MG63 (cell line): ENCODE measurements at regions not wholly inside any gene's neighbourhood (a gene's known extent, or its start where the extent isn't known, plus 50 kb on each side); places are given as distances from the start of the nearest gene placed in this dataset.
A peak's percentile ranks its signal among the peaks of the same experiment; 100 is the strongest.

Source experiments
- DNase-seq: peaks from one replicate; pipeline ENCODE4 v3.0.0-alpha.2; 2020
- H3K27me3 ChIP-seq: fragments of 250-450 bp; sonication (Bioruptor Pico); 2 replicates; pipeline ENCODE4 v1.5.1; 2020; ENCODE audit warnings: mild to moderate bottlenecking, moderate library complexity
- H3K36me3 ChIP-seq: fragments of 250-450 bp; sonication (Bioruptor Pico); 2 replicates; pipeline ENCODE4 v1.5.1; 2020; ENCODE audit warnings: mild to moderate bottlenecking, moderate library complexity
- H3K4me3 ChIP-seq: fragments of 250-450 bp; sonication (Bioruptor Pico); 2 replicates; pipeline ENCODE4 v1.5.1; 2020; ENCODE audit warnings: mild to moderate bottlenecking, moderate library complexity
- H3K9me3 ChIP-seq: fragments of 250-450 bp; sonication (Bioruptor Pico); 2 replicates; pipeline ENCODE4 v1.5.1; 2020; ENCODE audit warnings: mild to moderate bottlenecking, moderate library complexity

DNA sequence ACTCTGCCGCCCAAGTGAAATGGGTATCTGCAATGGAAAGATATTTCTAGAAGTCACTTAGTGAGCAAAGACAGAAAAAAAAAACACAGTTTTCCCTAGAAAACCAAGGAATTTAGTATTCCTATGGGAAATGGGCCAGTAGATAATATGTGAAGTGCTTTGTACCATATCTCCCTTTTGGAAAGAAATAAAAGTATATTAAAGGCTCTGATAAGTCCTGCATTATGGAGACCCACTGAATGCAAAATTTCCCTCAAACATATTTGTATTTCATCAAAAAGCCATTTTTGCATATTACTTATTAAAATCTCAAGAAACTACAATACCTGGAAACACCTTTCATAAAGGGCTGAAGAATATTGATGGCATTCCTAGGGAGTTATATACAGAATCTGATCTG lies 51.6 kb upstream of the DYNLRB2 start:
- Histone ChIP-seq H3K9me3 (no peaks in the 10 kb centered on the region), H3K4me3 (no peak overlapping the region), H3K36me3 (no peaks in the 10 kb centered on the region), H3K27me3 (no peaks in the 10 kb centered on the region)
- no peak for DNase-seq

DNA sequence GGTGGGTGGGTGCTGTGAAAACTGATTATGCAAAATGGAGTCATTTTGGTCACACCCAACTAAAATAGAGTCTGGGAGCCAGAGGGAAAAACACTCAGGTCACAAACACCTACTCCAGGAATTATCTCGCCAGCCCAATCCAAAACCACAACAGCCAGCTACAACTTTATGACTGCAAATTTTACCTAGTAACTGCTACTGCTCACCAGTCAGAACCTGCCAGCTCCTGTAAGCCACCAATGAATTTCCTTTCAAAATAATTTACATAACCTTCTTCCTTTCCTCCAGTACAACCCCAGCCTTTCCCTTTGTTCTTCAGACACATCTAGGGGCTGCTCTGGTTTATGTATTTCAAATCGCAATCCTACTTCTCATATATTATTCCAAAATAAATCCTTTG lies 52.6 kb upstream of the DYNLRB2 start:
- no peak overlapping the region for H3K4me3 ChIP-seq
- no peaks in the 10 kb centered on the region for H3K27me3 ChIP-seq
- no peaks in the 10 kb centered on the region for H3K9me3 ChIP-seq
- H3K36me3 ChIP-seq, result no peaks in the 10 kb centered on the region
- no peak for DNase-seq

DNA sequence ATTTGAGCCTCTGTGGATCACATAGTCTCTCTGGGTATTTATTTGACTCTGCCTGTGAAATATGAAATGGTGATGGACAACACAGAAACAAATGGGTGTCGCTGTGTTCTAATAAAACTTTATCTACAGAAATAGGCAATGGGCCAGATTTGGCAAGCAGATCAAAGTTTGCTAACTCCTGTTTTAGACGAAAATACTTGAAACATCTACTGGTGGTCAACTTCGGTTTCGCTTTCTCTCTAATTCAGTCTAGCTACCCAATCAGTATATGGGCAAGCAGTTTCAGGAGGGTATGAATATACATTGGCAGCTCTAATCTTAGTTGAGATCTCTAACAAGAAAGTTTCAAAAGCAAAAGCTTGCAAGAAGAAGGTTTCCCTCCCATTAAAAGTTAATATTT lies 60.1 kb upstream of the DYNLRB2 start:
- Histone ChIP-seq H3K27me3 (no peaks in the 10 kb centered on the region), H3K4me3 (no peak overlapping the region), H3K9me3 (no peaks in the 10 kb centered on the region), H3K36me3 (no peaks in the 10 kb centered on the region)
- no peak for DNase-seq

DNA sequence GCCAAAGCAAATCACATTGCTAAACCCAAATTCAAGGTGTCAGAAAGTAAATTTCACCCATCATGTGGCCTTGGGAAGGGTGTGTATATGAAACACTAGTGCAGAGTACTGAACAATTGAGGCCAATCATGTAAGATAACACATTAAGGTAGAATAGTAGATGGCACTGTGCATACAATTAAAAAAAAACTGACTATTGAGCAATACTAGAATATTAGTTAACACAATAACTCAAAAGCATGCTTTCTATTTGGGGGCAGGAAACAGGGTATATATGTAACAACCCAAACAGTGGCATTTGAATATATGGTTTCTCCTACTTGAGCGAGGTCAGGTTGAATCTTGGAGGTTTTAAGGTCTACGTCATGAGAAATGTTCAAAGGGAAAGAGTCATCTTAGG lies 63.0 kb upstream of the DYNLRB2 start:
- Histone ChIP-seq H3K4me3 (no peak overlapping the region), H3K27me3 (no peaks in the 10 kb centered on the region), H3K9me3 (no peaks in the 10 kb centered on the region), H3K36me3 (no peaks in the 10 kb centered on the region)
- no peak for DNase-seq

DNA sequence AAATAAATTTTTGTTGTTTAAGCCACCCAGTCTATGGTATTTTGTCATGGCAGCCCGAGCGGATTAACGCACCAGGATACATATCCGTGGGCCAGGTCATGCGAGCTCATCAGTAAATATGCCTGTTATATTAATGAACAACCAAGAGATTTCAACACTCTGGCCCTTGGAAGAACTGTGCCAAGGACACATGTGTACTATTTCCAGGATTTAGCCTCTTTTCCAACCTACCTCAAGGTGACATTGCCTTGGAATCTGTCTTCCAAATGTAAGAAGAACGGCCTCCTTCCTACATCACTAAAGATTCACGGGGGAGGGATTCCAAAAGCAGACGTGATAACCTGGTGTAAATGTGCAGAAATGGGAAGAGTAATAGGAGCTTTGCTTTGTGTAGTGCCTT lies 72.8 kb upstream of the DYNLRB2 start:
- no peaks in the 10 kb centered on the region for H3K9me3 ChIP-seq
- H3K4me3 ChIP-seq, result no peak overlapping the region
- DNase-seq, result no peak
- H3K27me3 ChIP-seq, result no peaks in the 10 kb centered on the region
- no peaks in the 10 kb centered on the region for H3K36me3 ChIP-seq

DNA sequence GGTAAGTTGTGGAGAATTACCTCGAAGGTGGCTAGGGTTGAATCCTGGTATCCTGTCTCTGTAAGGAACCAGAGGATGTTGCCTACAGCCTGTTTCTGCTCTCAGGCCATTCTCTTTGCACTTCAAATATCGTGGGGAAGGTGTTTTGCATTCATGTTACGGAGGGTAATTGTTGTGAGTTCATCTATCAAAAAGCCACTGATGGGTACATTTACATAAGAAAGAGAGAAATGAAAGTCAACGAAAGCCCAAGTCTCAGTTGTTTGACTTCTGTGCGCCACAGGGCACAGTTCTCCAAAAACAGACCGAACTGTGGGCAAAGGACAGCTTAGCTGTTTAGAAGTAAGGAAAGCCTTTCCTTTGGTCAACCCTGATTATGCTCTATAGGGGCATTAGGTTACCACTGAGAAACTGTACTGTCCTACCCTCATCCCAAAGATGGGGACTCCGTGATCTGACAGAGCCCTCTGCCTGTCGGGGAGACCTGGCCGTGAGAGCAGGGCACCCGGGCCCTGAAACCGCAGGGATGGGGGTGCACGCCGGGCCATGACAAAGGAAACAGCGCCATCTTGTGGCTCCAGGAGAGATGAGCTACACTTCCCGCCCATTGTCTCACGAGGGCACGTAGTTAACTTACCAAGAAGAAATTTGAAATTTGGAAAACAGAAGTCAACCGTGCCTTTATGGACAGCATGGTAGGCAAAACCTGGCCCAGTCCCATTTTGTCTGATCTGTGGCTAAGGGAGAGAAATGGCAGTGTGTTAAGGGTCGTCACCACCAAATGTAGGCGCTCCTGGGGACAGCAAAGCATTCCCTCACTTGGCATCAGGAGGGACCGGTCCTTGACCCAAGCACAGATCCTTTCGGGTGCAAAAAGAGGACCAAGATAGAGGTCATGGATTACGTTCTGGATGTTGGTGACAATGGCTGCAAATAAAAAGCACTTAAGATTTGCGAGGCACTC lies 74.5 kb upstream of the DYNLRB2 start:
- DNase-seq, result peak; percentile 30
- no peaks in the 10 kb centered on the region for H3K9me3 ChIP-seq
- H3K36me3 ChIP-seq, result no peaks in the 10 kb centered on the region
- no peak overlapping the region for H3K4me3 ChIP-seq
- H3K27me3 ChIP-seq, result no peaks in the 10 kb centered on the region

DNA sequence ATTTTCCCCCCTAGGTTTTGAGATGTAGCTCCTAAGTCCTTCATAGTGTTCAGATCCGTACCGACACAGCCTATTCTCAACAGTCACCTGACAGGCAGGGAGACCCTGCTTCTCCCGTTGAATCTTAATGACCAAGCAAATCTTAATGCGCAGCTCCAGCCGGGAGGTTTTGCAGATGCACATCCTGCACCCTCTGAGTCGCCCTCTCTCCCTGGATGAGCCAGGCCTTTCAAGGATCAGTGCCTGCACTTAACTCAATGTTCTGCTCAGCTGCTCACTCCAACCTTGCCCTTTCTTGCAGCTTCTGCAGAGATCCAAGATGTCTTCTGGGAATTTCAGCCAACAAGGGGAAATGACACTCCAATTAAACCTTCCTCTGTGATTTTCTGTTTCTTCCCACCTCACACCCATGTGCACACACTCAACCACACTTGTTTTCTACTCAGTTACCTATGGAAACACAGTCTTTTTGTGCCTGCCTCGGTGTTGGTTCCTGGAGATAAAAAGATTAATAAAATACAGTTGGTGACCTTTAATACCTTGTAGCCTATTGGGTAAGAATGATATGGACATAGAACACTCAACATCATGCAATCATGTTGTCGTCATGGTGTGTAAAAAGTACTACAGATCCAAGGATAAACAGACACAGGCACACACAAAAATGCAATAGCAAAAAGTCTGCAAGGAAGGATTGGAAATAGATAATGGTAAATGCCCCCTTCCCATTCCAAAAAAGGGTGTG lies 76.9 kb upstream of the DYNLRB2 start:
- Histone ChIP-seq H3K4me3 (no peak overlapping the region), H3K9me3 (no peaks in the 10 kb centered on the region), H3K36me3 (no peaks in the 10 kb centered on the region), H3K27me3 (no peaks in the 10 kb centered on the region)
- DNase-seq, result no peak

DNA sequence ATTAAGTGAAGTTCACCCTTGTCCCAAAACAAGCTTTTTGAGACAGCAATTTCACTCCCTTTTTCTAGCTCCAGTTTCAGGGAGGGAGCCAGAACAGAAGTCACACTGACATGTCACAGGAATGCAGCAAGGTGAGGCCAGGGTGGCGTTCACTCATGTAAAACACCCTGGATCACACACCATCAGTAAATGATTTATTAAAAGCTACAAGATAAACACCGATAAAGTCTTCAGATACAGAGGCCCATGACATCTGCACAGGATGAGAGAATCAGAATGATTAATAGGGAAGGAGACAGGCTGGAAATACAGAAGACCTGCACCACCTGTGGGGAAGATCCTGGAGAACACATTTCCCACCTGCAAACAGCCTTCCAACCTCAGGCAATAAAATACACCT lies 77.5 kb upstream of the DYNLRB2 start:
- DNase-seq, result no peak
- Histone ChIP-seq H3K27me3 (no peaks in the 10 kb centered on the region), H3K36me3 (no peaks in the 10 kb centered on the region)

DNA sequence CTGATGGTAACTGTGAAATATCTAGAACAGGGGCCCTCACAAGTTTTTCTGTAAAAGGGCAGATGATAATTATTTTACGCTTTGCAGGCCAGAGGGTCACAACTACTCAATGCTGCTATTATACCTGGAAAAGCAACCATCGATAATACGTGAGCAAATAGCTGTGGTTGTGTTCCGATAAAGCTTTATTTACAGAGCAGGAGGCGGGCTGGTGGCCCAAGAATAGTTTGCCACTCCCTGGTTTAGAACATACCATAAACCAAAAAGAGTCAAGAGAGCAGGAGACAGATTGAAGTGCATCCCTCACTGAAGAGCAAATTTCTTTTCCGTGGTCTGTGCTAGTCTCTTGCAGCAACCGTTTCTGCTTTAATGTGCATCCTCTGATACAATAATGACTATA lies 77.9 kb upstream of the DYNLRB2 start:
- no peaks in the 10 kb centered on the region for H3K27me3 ChIP-seq
- H3K36me3 ChIP-seq, result no peaks in the 10 kb centered on the region
- no peak for DNase-seq
- H3K4me3 ChIP-seq, result no peak overlapping the region
- no peaks in the 10 kb centered on the region for H3K9me3 ChIP-seq

More for the DNA sequence above, 77.5 kb upstream of the DYNLRB2 start:
- Histone ChIP-seq H3K9me3 (no peaks in the 10 kb centered on the region), H3K4me3 (no peak overlapping the region)

DNA sequence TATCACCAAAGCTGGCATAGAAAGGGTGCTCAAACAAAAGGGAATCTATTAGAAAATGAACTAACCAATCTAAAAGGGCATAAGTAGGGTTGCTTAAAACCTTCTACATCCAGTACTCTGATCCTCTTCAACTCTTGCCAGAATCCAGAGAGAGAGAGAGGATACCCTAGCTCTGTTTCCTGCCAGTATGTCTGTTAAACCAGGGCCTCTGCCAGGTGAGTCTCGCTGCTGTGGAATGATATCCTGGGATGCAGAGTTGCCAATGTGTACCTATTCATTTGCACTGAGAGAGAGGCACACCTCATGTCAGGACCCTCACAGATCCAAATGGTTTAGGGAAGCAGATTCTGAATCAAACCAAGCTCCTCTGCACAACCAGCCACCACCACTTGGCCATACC lies 79.8 kb upstream of the DYNLRB2 start:
- Histone ChIP-seq H3K9me3 (no peaks in the 10 kb centered on the region), H3K36me3 (no peaks in the 10 kb centered on the region), H3K4me3 (no peak overlapping the region), H3K27me3 (no peaks in the 10 kb centered on the region)
- no peak for DNase-seq

DNA sequence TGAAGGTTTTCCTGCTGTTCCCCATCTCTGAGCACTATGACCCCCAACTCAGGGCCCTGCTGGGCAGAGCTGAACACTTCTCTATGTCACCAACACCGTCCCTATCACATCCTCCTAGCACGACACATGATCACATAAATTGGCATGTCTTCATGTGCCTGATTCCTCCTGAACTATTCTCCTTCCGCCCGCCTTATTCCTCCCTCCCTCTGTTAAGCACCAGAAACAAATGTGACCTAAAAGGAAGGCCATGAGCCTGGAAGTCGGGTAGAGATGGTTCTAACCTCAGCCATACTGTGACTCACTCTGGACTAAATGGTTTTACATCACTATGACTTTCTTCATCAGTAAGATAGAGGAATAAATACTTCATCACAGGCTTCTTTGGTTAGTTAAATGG lies 80.8 kb upstream of the DYNLRB2 start:
- H3K9me3 ChIP-seq, result no peaks in the 10 kb centered on the region
- H3K36me3 ChIP-seq, result no peaks in the 10 kb centered on the region
- no peaks in the 10 kb centered on the region for H3K27me3 ChIP-seq
- no peak for DNase-seq
- H3K4me3 ChIP-seq, result no peak overlapping the region

DNA sequence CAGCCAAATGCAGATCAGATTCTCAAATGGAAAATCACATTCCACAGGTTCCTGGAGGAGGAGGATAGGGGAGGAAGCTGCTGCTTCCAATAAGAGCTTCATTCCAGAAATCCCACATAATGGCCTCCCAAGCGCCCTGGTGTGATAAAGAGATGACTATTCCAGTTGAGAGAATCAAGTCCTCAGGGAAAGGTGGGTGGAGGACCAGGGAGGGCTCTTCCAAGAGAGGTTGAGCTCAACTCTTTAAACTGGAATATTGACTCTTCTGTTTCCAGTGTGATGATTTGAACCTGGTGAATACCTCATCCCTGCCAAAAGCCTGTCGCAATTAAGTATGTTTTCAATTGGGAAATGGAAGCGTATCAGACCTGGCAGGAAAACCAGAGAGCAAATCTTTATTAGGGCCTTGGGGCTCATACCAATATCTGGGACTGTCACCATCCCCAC lies 81.4 kb upstream of the DYNLRB2 start:
- Histone ChIP-seq H3K9me3 (no peaks in the 10 kb centered on the region), H3K36me3 (no peaks in the 10 kb centered on the region), H3K4me3 (no peak overlapping the region), H3K27me3 (no peaks in the 10 kb centered on the region)
- DNase-seq, result no peak

DNA sequence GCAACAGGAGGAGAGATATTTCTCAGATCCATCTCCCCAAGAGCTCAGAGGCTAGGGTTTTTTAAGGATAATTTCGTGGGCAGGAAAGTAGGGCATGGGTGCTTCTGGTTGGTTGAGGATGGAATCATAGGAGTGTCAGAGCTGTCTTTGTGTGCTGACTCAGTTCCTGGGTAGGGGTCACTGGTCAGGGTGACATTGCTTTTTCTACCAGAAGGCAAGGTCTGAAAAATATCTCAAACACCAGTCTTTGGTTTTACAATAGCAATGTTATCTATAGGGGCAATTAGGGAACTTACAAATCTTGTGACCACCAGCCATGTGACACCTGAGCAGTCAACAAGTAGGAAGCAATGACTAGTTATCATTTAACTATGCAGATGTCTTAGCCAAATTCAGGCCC lies 82.9 kb upstream of the DYNLRB2 start:
- no peaks in the 10 kb centered on the region for H3K9me3 ChIP-seq
- H3K4me3 ChIP-seq, result no peak overlapping the region
- no peak for DNase-seq
- H3K27me3 ChIP-seq, result no peaks in the 10 kb centered on the region
- no peaks in the 10 kb centered on the region for H3K36me3 ChIP-seq

DNA sequence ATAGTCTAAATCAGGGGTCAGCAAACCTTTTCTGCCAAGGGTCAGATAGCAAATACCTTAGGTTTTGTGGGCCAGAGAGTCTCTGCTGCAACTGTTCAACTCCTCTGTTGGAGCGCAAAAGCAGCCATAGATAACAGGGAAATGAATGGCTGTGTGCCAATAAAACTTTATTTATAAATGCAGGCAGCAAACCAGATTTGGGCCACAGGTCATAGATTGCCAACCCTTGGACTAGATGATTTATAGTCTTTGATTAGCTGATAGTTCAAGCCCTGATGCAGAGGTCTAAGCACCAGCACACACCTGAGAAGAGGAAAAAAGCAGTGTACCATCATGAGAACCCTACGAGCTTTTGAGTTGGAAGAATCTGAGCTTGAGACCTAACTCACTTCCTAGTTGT lies 86.0 kb upstream of the DYNLRB2 start:
- DNase-seq, result no peak
- H3K27me3 ChIP-seq, result no peaks in the 10 kb centered on the region
- H3K4me3 ChIP-seq, result no peak overlapping the region
- no peaks in the 10 kb centered on the region for H3K36me3 ChIP-seq
- H3K9me3 ChIP-seq, result no peaks in the 10 kb centered on the region

DNA sequence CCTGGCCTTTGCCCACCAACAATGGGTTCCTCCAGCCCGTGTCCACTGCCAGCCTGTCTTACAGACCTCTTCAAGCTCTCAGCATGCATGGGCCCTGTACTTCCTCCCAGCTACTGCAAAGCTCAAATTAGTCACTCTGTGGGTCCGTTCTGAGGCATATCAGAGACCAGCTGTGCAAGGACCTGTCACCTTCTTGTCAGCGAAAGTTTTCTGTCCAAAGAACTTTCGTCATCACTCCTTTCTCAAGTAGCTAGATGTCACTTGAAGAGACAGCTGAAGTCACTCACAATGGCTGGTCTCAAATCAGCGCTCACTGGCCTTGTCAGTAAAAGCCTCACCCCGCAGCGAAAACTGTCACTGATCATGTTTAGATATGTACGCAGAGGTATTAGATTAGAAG lies 91.4 kb upstream of the DYNLRB2 start:
- Histone ChIP-seq H3K27me3 (no peaks in the 10 kb centered on the region), H3K9me3 (no peaks in the 10 kb centered on the region), H3K36me3 (no peaks in the 10 kb centered on the region), H3K4me3 (no peak overlapping the region)
- no peak for DNase-seq

DNA sequence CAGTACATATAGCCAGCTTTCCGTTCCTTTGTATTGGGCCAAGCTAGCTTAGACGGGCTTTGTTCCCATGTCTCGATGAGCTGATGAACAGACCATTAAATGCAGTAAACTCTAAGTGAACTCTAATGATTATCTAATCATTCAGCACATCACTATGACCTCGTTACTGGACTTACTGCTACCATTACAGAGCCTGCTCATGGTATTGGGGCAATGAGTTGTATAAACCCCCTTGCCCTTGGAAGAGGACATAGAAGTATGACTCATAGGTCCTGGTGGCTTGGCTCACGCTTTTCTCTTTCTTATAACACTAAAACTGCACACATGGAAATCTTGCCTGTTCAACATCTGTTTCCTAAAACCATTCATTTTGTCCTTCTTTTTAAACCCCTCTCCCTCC lies 93.6 kb upstream of the DYNLRB2 start:
- no peaks in the 10 kb centered on the region for H3K9me3 ChIP-seq
- no peak for DNase-seq
- H3K27me3 ChIP-seq, result no peaks in the 10 kb centered on the region
- H3K36me3 ChIP-seq, result no peaks in the 10 kb centered on the region
- H3K4me3 ChIP-seq, result no peak overlapping the region

DNA sequence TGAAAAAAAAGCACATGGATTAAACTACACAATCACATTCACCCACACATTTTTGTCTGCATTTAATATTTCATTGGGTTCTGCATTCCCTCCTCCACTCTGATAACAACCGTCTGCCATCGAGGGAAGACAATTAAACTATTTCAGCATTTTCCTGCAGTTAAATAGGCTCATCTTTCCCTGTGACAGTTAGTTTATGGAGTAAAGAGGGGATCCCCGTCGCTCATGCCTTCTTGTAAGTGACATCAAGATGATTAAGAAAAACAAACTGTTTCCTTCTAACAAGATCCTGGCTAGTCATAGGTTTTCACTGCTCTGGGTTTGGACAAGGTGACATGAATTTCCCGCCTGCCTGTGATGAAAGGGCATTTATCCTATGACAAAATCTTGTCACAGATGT lies 98.0 kb upstream of the DYNLRB2 start:
- Histone ChIP-seq H3K4me3 (no peak overlapping the region), H3K36me3 (no peaks in the 10 kb centered on the region), H3K27me3 (no peaks in the 10 kb centered on the region), H3K9me3 (no peaks in the 10 kb centered on the region)
- DNase-seq, result no peak

DNA sequence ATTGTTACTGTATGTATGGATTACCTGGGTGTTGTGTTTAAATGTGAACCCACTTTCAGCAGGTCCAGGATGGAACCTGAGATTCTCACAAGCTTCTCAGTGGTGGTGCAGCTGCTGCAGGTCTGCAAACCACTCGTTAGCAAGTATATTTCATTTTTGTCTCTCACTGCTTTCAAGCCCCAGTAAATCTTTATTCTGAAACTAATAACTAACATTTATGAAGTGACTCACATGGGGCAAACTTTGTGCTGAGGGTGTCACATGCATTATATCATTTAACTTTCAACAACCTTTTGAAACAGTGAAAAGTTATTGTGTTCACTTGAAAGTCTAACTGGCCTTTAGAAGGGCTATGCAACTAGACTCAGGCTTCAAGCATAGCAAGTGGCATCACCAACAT lies 98.9 kb upstream of the DYNLRB2 start:
- no peaks in the 10 kb centered on the region for H3K36me3 ChIP-seq
- DNase-seq, result no peak
- no peak overlapping the region for H3K4me3 ChIP-seq
- no peaks in the 10 kb centered on the region for H3K9me3 ChIP-seq
- H3K27me3 ChIP-seq, result no peaks in the 10 kb centered on the region
